Tibial nerve (tissue), 4 donors: ENCODE measurements at regions not wholly inside any gene's neighbourhood (a gene's known extent, or its start where the extent isn't known, plus 50 kb on each side); places are given as distances from the start of the nearest gene placed in this dataset.

Experiments
- CTCF ChIP-seq, 5 experiments: fragments of 200-600 bp in 3 of 5; fragments of 450-650 bp in 2 of 5; sonication (generic) in 3 of 5; IDR thresholded peaks; one replicate each; pipeline ENCODE4 v1.5.1; 2016 to 2019; ENCODE audit warnings: antibody characterized with exemption in 5 of 5, mild to moderate bottlenecking in 3 of 5, moderate library complexity in 2 of 5
- EP300 ChIP-seq, 2 donors: sonication (generic); formaldehyde crosslinking; IDR thresholded peaks; one replicate each; pipeline ENCODE4 v1.6.1; 2017; ENCODE audit warnings: antibody characterized with exemption in 2 of 2, mild to moderate bottlenecking in 1 of 2
- POLR2A ChIP-seq, 2 donors: fragments of 450-650 bp; IDR thresholded peaks; one replicate each; pipeline ENCODE4 v1.6.1; 2017; ENCODE audit warnings: antibody characterized with exemption in 2 of 2, mild to moderate bottlenecking in 2 of 2, moderate library complexity in 2 of 2

- TF ChIP-seq CTCF (IDR thresholded peaks at IDR 0.05) (no peak), POLR2A (IDR thresholded peaks at IDR 0.05) (no peak), EP300 (IDR thresholded peaks at IDR 0.05) (no peak)
These were observed 161.7 kb upstream of the AFDN start for GRCh38 chr6:167664678-167665660.
